ENCODE measurements at regions not wholly inside any gene's neighbourhood (a gene's known extent, or its start where the extent isn't known, plus 50 kb on each side); places are given as distances from the start of the nearest gene placed in this dataset.
"Not testable (repeated sequence)": the region's sequence is repeated elsewhere in the genome, so short reads cannot be mapped to it uniquely, and the experiment has no call there.

DNA sequence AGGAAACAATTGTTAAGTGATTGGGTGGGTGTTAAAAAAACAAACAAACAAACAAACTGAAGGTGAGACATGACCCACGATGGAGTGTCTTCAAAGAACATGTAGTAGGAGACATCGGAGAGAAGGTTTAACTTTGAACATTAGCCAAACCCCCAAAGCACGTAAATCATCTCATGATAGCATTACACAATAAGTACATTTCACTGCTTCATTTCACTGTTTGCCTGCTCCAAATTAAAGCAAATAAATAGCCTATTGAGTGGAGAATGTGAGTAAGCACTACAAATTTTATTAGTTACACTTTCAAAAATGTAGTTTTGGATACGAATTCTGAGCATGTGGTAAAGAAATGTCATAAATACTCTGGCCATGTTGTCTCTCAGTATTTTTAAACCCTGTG lies 287.0 kb downstream of the SI start:
- Histone ChIP-seq H4K8ac (replicated peaks; ENCODE audit: insufficient read length, low read depth, low read length) (no peak overlapping the region), H3K4ac (ENCODE audit: low read depth, low read length) (no peak overlapping the region), H3K27me3 (ENCODE audit: insufficient read depth, low read length) (no peaks in the 10 kb centered on the region), H3K79me2 (ENCODE audit: insufficient read depth, low read length) (no peaks in the 10 kb centered on the region), H3K9ac (ENCODE audit: extremely low read depth, insufficient read length, low read length) (no peak overlapping the region), H4K20me1 (ENCODE audit: control insufficient read depth, insufficient read depth, insufficient read length) (no peaks in the 10 kb centered on the region), H2BK20ac (ENCODE audit: low read depth, low read length, poor library complexity, severe bottlenecking) (no peak overlapping the region), H2BK15ac (ENCODE audit: low read depth, low read length) (no peak overlapping the region), H3K14ac (ENCODE audit: insufficient read depth, low read length) (no peak overlapping the region), H2AK5ac (ENCODE audit: insufficient read length, low read length) (no peak overlapping the region), H2BK5ac (ENCODE audit: insufficient read length, low read length) (no peak overlapping the region), H2BK12ac (ENCODE audit: insufficient read length, low read depth, low read length) (no peak overlapping the region), H3K56ac (ENCODE audit: insufficient read length, low read depth, low read length) (no peak overlapping the region), H3K27ac (ENCODE audit: insufficient read length, low read depth, low read length) (no peak overlapping the region), H3K79me1 (ENCODE audit: insufficient read depth, low read depth, low read length, poor library complexity, severe bottlenecking) (no peaks in the 10 kb centered on the region), H3K23me2 (ENCODE audit: insufficient read length, low read depth, low read length, poor library complexity, severe bottlenecking) (no peaks in the 10 kb centered on the region), H3K18ac (ENCODE audit: insufficient read length, low read depth, low read length) (no peak overlapping the region), H2AFZ (ENCODE audit: low read length) (no peak overlapping the region), H4K5ac (ENCODE audit: insufficient read length, low read depth, low read length) (no peak overlapping the region), H3K23ac (ENCODE audit: insufficient read length, low read depth, low read length) (no peak overlapping the region), H3K4me1 (ENCODE audit: insufficient read depth, low read length) (no peaks in the 10 kb centered on the region), H3K9me3 (ENCODE audit: control insufficient read depth, low read depth, low read length) (peaks cover 7% of the 10 kb centered on the region), H4K91ac (ENCODE audit: insufficient read length, low read depth, low read length) (no peak overlapping the region), H2BK120ac (ENCODE audit: low read depth, low read length, poor library complexity, severe bottlenecking) (no peak overlapping the region), H3T11ph (ENCODE audit: low read length) (no peak overlapping the region), H3K4me2 (ENCODE audit: insufficient read depth, insufficient read length, low read length) (no peak overlapping the region)
- H3K27me3 Mint-ChIP-seq (ENCODE audit: low read depth): no peaks in the 10 kb centered on the region
- peaks cover 17% of the 10 kb centered on the region in 2 experiments for H3K9me3 Mint-ChIP-seq
- H3K4me1 Mint-ChIP-seq: no peaks in the 10 kb centered on the region
- WGBS (ENCODE audit: extremely low coverage, insufficient read length, low lambda C conversion rate): no CpG with 5 or more reads among the region's 4 CpGs
- no peak overlapping the region for H3K27ac Mint-ChIP-seq
- H3K4me3 Mint-ChIP-seq: no peak overlapping the region
- no peak for TF ChIP-seq CTCF (conservative IDR thresholded peaks at IDR 0.05)
- no peak for DNase-seq
- H3K36me3 Mint-ChIP-seq (ENCODE audit: insufficient read depth in 1 of 3, low read depth in 3 of 3): peaks cover 5 to 16% (median 16%) of the 10 kb centered on the region in 3 experiments; a peak in 6 of 7 replicates

DNA sequence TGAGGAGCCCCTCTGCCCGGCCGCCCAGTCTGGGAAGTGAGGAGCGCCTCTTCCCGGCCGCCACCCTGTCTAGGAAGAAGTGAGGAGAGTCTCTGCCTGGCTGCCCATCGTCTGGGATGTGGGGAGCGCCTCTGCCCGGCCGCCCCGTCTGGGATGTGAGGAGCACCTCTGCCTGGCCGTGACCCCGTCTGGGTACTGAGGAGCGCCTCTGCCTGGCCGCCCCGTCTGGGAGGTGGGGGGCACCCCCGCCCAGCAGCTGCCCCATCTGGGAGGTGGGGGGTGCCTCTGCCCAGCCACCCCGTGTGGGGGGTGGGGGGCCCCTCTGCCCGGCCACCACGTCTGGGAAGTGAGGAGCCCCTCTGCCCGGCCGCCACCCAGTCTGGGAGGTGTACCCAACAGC lies 293.9 kb downstream of the SI start:
- H3K4ac ChIP-seq (ENCODE audit: low read depth, low read length); H2BK120ac ChIP-seq (ENCODE audit: low read depth, low read length, poor library complexity, severe bottlenecking); H2BK20ac ChIP-seq (ENCODE audit: low read depth, low read length, poor library complexity, severe bottlenecking); H3K4me2 ChIP-seq (ENCODE audit: insufficient read depth, insufficient read length, low read length); H2BK15ac ChIP-seq (ENCODE audit: low read depth, low read length); H3K4me1 ChIP-seq (ENCODE audit: insufficient read depth, low read length); H4K20me1 ChIP-seq (ENCODE audit: control insufficient read depth, insufficient read depth, insufficient read length); H2AFZ ChIP-seq (ENCODE audit: low read length); H2BK12ac ChIP-seq (ENCODE audit: insufficient read length, low read depth, low read length); H3K4me3 Mint-ChIP-seq; H3K79me1 ChIP-seq (ENCODE audit: insufficient read depth, low read depth, low read length, poor library complexity, severe bottlenecking); H3K27ac Mint-ChIP-seq; H4K8ac ChIP-seq (replicated peaks; ENCODE audit: insufficient read length, low read depth, low read length); H3K23ac ChIP-seq (ENCODE audit: insufficient read length, low read depth, low read length); H3K9ac ChIP-seq (ENCODE audit: extremely low read depth, insufficient read length, low read length); H4K91ac ChIP-seq (ENCODE audit: insufficient read length, low read depth, low read length); H3K79me2 ChIP-seq (ENCODE audit: insufficient read depth, low read length); H3K27ac ChIP-seq (ENCODE audit: insufficient read length, low read depth, low read length); H4K5ac ChIP-seq (ENCODE audit: insufficient read length, low read depth, low read length); H3K23me2 ChIP-seq (ENCODE audit: insufficient read length, low read depth, low read length, poor library complexity, severe bottlenecking); H3K56ac ChIP-seq (ENCODE audit: insufficient read length, low read depth, low read length); H2BK5ac ChIP-seq (ENCODE audit: insufficient read length, low read length); H3K18ac ChIP-seq (ENCODE audit: insufficient read length, low read depth, low read length); H3K4me1 Mint-ChIP-seq; H3T11ph ChIP-seq (ENCODE audit: low read length); H3K27me3 ChIP-seq (ENCODE audit: insufficient read depth, low read length); H2AK5ac ChIP-seq (ENCODE audit: insufficient read length, low read length); H3K9me3 ChIP-seq (ENCODE audit: control insufficient read depth, low read depth, low read length); H3K14ac ChIP-seq (ENCODE audit: insufficient read depth, low read length); DNase-seq; H3K27me3 Mint-ChIP-seq (ENCODE audit: low read depth): not testable (repeated sequence)
- Mint-ChIP-seq H3K9me3 (peaks cover 36% of the 10 kb centered on the region in 2 experiments), H3K36me3 (ENCODE audit: insufficient read depth in 1 of 3, low read depth in 3 of 3) (peaks cover 11 to 27% (median 24%) of the 10 kb centered on the region in 3 experiments)
- WGBS (ENCODE audit: extremely low coverage, insufficient read length, low lambda C conversion rate): no CpG with 5 or more reads among the region's 21 CpGs
